ENCODE measurements at regions not wholly inside any gene's neighbourhood (a gene's known extent, or its start where the extent isn't known, plus 50 kb on each side); places are given as distances from the start of the nearest gene placed in this dataset.
A peak's percentile ranks its signal among the peaks of the same experiment; 100 is the strongest.

DNA sequence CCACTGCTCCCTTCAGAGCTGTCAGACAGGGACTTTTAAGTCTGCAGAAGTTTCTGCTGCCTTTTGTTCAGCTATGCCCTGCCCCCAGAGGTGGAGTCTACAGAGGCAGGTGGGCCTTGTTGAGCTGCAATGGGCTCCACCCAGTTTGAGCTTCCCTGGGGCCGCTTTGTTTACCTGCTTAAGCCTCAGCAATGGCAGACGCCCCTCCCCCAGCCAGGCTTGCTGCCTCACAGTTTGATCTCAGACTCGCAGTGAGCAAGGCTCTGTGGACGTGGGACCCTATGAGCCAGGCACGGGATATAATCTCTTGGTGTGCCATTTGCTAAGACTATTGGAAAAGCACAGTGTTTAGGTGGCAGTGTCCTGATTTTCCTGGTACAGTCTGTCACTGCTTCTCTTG lies 104.2 kb upstream of the PTBP2 start (continued):
- 0 out of 2 replicates have a peak, but pooled peaks have one; percentile 17 for TF ChIP-seq GATAD2A (CRISPR knock-in tag; IDR thresholded peaks at IDR 0.05)

DNA sequence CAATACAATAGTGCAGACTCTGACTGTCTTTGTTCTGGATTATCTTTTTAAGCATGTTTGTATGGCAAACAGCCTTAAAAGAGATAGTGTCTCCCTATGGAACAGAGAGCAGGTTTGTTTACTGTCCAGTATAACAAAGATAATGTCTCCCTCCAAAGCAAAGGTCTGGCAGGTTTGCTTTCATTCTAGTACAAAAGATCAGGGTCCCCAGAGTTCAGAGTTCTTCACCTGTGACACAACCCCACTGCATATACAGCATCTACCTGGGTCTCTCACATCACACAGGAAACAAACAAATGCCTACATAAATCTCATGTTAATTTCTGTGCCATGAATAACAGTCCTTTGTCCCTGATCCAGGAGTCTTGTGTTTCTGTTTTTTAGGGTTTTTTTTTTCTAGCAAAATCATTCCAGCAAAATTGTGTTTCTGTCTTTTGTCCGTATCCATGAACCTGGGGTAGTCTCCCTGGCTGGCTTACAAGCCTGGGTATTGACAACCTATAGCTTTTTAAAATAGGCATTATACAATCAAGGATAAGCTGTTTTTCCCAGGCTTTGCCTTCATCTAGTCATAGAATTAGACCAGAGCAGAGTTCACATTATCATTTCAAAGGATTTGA lies 89.4 kb upstream of the PTBP2 start:
- ATAC-seq (peak; percentile 98), DNase-seq (ENCODE audit: low spot score) (peak; percentile 98), FAIRE-seq (peak; percentile 86)
- Histone ChIP-seq H3K27me3 (ENCODE audit: control insufficient read depth in 1 of 2, insufficient read depth in 2 of 2, low read length in 2 of 2) (no peaks in the 10 kb centered on the region), H3K9me3 (ENCODE audit: low read length) (no peaks in the 10 kb centered on the region), H3K4me1 (ENCODE audit: insufficient read depth, low read length) (peaks cover 47% of the 10 kb centered on the region), H4K20me1 (ENCODE audit: insufficient read depth, low read length) (no peaks in the 10 kb centered on the region), H3K4me2 (ENCODE audit: low read depth, low read length) (peak overlapping the region; percentile 56), H2AFZ (ENCODE audit: low read length) (no peak overlapping the region), H3K27ac (ENCODE audit: extremely low read length, insufficient read depth, low read length) (peak overlapping the region; percentile 88), H3K4me3 (replicated peaks in 1 of 3; ENCODE audit: insufficient read depth in 1 of 3, low read depth in 2 of 3, low read length in 3 of 3) (peak overlapping the region in 2 of 3 experiments; percentile 6 to 13; a peak in 2 of 6 replicates), H3K36me3 (replicated peaks in 1 of 2; ENCODE audit: control insufficient read depth in 1 of 2, insufficient read depth in 2 of 2, low read length in 2 of 2) (no peaks in the 10 kb centered on the region), H3K79me2 (ENCODE audit: insufficient read depth, low read length) (no peaks in the 10 kb centered on the region), H3K9ac (ENCODE audit: insufficient read depth, low read depth, low read length) (peak overlapping the region; percentile 58)
- ChIA-PET CTCF (ENCODE audit: low intra/inter-chr PET ratio, low total read pairs) (no interaction called here), POLR2A (no interaction called here)
- intact Hi-C loops (cut with micrococcal nuclease; ENCODE audit: unreplicated experiment): loop anchor here (1.0 kb wide), 1 partner anchor 89 kb away; the partner anchor contains the start of gene PTBP2
- in situ Hi-C loops (cut with HindIII; ENCODE audit: extremely low pct_ligation_motif_present, low pct_unique_long_range_greater_than_20kb): no loop called here
- WGBS (ENCODE audit: low lambda C conversion rate): 0% methylated on average over 1 of the region's 1 CpG
- BruUV-seq (replicated peaks): no TSS peak
- TF ChIP-seq GABPB1 (CRISPR knock-in tag; IDR thresholded peaks at IDR 0.05) (no peak), SMAD3 (CRISPR knock-in tag; IDR thresholded peaks at IDR 0.05) (peak; percentile 19; the same call in 1 of the 2 replicates), MTA3 (CRISPR knock-in tag; IDR thresholded peaks at IDR 0.05) (no peak), ARID2 (CRISPR knock-in tag; IDR thresholded peaks at IDR 0.05; ENCODE audit: borderline replicate concordance) (no peak), SAP130 (CRISPR knock-in tag; IDR thresholded peaks at IDR 0.05; ENCODE audit: low read depth) (peak; percentile 69), ZNF549 (CRISPR knock-in tag; IDR thresholded peaks at IDR 0.05) (no peak), ZNF180 (CRISPR knock-in tag; IDR thresholded peaks at IDR 0.05; ENCODE audit: borderline replicate concordance, low read depth) (no peak), NCOA2 (CRISPR knock-in tag; IDR thresholded peaks at IDR 0.05) (peak; percentile 97)
- TF ChIP-seq, protein P1, sequence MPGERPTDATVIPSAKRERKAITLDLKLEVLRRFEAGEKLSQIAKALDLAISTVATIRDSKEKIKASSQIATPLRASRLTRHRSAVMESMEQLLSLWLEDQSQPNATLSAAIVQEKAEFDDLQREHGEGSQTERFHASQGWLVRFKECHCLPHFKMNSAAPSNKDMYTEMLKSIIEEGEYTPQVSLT (CRISPR knock-in tag; IDR thresholded peaks at IDR 0.05; ENCODE audit: borderline replicate concordance, low read depth): no peak
- TF ChIP-seq, protein P2, sequence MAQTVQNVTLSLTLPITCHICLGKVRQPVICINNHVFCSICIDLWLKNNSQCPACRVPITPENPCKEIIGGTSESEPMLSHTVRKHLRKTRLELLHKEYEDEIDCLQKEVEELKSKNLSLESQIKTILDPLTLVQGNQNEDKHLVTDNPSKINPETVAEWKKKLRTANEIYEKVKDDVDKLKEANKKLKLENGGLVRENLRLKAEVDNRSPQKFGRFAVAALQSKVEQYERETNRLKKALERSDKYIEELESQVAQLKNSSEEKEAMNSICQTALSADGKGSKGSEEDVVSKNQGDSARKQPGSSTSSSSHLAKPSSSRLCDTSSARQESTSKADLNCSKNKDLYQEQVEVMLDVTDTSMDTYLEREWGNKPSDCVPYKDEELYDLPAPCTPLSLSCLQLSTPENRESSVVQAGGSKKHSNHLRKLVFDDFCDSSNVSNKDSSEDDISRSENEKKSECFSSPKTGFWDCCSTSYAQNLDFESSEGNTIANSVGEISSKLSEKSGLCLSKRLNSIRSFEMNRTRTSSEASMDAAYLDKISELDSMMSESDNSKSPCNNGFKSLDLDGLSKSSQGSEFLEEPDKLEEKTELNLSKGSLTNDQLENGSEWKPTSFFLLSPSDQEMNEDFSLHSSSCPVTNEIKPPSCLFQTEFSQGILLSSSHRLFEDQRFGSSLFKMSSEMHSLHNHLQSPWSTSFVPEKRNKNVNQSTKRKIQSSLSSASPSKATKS (CRISPR knock-in tag; IDR thresholded peaks at IDR 0.05): no peak
- TF ChIP-seq, protein P3, sequence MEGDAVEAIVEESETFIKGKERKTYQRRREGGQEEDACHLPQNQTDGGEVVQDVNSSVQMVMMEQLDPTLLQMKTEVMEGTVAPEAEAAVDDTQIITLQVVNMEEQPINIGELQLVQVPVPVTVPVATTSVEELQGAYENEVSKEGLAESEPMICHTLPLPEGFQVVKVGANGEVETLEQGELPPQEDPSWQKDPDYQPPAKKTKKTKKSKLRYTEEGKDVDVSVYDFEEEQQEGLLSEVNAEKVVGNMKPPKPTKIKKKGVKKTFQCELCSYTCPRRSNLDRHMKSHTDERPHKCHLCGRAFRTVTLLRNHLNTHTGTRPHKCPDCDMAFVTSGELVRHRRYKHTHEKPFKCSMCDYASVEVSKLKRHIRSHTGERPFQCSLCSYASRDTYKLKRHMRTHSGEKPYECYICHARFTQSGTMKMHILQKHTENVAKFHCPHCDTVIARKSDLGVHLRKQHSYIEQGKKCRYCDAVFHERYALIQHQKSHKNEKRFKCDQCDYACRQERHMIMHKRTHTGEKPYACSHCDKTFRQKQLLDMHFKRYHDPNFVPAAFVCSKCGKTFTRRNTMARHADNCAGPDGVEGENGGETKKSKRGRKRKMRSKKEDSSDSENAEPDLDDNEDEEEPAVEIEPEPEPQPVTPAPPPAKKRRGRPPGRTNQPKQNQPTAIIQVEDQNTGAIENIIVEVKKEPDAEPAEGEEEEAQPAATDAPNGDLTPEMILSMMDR (CRISPR knock-in tag; IDR thresholded peaks at IDR 0.05): no peak
- TF ChIP-seq, protein P4, sequence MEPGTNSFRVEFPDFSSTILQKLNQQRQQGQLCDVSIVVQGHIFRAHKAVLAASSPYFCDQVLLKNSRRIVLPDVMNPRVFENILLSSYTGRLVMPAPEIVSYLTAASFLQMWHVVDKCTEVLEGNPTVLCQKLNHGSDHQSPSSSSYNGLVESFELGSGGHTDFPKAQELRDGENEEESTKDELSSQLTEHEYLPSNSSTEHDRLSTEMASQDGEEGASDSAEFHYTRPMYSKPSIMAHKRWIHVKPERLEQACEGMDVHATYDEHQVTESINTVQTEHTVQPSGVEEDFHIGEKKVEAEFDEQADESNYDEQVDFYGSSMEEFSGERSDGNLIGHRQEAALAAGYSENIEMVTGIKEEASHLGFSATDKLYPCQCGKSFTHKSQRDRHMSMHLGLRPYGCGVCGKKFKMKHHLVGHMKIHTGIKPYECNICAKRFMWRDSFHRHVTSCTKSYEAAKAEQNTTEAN (CRISPR knock-in tag; conservative IDR thresholded peaks at IDR 0.05): 0 out of 2 replicates have a peak, but pooled peaks have one; percentile 30
